ENCODE measurements at regions not wholly inside any gene's neighbourhood (a gene's known extent, or its start where the extent isn't known, plus 50 kb on each side); places are given as distances from the start of the nearest gene placed in this dataset.

- no peaks in the 10 kb centered on the region for H3K27me3 ChIP-seq (replicated peaks in 1 of 4; ENCODE audit: control insufficient read depth in 3 of 4, extremely low read depth in 1 of 4, insufficient read depth in 3 of 4, low read length in 3 of 4)
- H3K4me3 ChIP-seq (ENCODE audit: extremely low read depth in 1 of 4, insufficient read depth in 2 of 4, low read depth in 3 of 4, low read length in 4 of 4) = no peak overlapping the region
- H3K4me1 ChIP-seq (replicated peaks in 1 of 4; ENCODE audit: control insufficient read depth in 3 of 4, insufficient read depth in 4 of 4, low read length in 3 of 4) = no peaks in the 10 kb centered on the region
- H3K4ac ChIP-seq (replicated peaks; ENCODE audit: insufficient read length, low read depth, low read length) = no peak overlapping the region
- ChIA-PET POLR2A (ENCODE audit: partially characterized antibody) (no interaction called here), CTCF (ENCODE audit: partially characterized antibody) (no interaction called here)
- H3K14ac ChIP-seq (ENCODE audit: insufficient read length) = no peak overlapping the region
- no peak for DNase-seq (ENCODE audit: low read depth in 1 of 2, low spot score in 2 of 2)
- 73% methylated on average over 3 of the region's 3 CpGs; no CpG with 5 or more reads in 1 of the 2 experiments for WGBS, 2 experiments (ENCODE audit: extremely low coverage in 1 of 2, insufficient coverage in 1 of 2, insufficient read length in 1 of 2, insufficient replicate concordance in 2 of 2, low coverage in 1 of 2, low lambda C conversion rate in 2 of 2, missing lambda C conversion rate in 1 of 2)
- no peak overlapping the region for H3K56ac ChIP-seq (replicated peaks; ENCODE audit: insufficient read length, low read depth, low read length)
- no peak overlapping the region for H3K23ac ChIP-seq (ENCODE audit: insufficient read length)
- no peaks in the 10 kb centered on the region for H3K23me2 ChIP-seq (ENCODE audit: low read depth, low read length)
- H2BK5ac ChIP-seq (ENCODE audit: low read depth, low read length) = no peak overlapping the region
- H3K18ac ChIP-seq (ENCODE audit: extremely low read depth, low read length) = no peak overlapping the region
- H3K36me3 ChIP-seq (ENCODE audit: control insufficient read depth in 2 of 4, insufficient read depth in 4 of 4, low read length in 3 of 4) = no peaks in the 10 kb centered on the region
- no peak for TF ChIP-seq TEAD4 (IDR thresholded peaks at IDR 0.05; ENCODE audit: low read depth, low read length)
- TF ChIP-seq MAX (IDR thresholded peaks at IDR 0.05) = no peak
- TF ChIP-seq JUN (IDR thresholded peaks at IDR 0.05; ENCODE audit: low read depth, low read length) = no peak
- TF ChIP-seq SP1 (IDR thresholded peaks at IDR 0.05; ENCODE audit: low read depth, low read length) = no peak
- TF ChIP-seq ZNF274 (IDR thresholded peaks at IDR 0.05; ENCODE audit: borderline replicate concordance, extremely low read depth, low read length) = no peak
- TF ChIP-seq TBP (IDR thresholded peaks at IDR 0.05; ENCODE audit: low read depth, low read length) = no peak
- no peak overlapping the region for H3K4me2 ChIP-seq (ENCODE audit: insufficient read depth in 1 of 2, low read depth in 2 of 2, low read length in 2 of 2)
- H3K79me1 ChIP-seq (ENCODE audit: low read depth, low read length) = no peaks in the 10 kb centered on the region
- H2AK5ac ChIP-seq (ENCODE audit: low read depth, low read length) = no peak overlapping the region
- no peak overlapping the region for H2BK12ac ChIP-seq (ENCODE audit: low read depth, low read length)
- no peak overlapping the region for H2BK15ac ChIP-seq (ENCODE audit: low read length)
- H4K91ac ChIP-seq (replicated peaks; ENCODE audit: insufficient read length, low read length) = no peak overlapping the region
- no peak overlapping the region for H4K5ac ChIP-seq (ENCODE audit: insufficient read length, low read depth, low read length)
- no peaks in the 10 kb centered on the region for H3K79me2 ChIP-seq (ENCODE audit: control insufficient read depth in 1 of 2, insufficient read depth in 2 of 2, low read length in 2 of 2)
- H4K8ac ChIP-seq (ENCODE audit: extremely low read depth, insufficient read depth, low read length) = no peak overlapping the region
- H2BK120ac ChIP-seq (replicated peaks; ENCODE audit: low read depth, low read length) = no peak overlapping the region
- peaks cover 0 to 2% of the 10 kb centered on the region in 2 experiments; a peak in 1 of 4 replicates for H3K9me3 ChIP-seq (ENCODE audit: insufficient read depth in 2 of 2, low read depth in 1 of 2, low read length in 1 of 2)
- no peak overlapping the region for H3K27ac ChIP-seq (ENCODE audit: low read depth, low read length)
- no peak overlapping the region for H3K9ac ChIP-seq (replicated peaks in 1 of 4; ENCODE audit: extremely low read depth in 1 of 4, low read depth in 3 of 4, low read length in 3 of 4)
- no peak overlapping the region for H2BK20ac ChIP-seq (ENCODE audit: low read length)
- no peak for FAIRE-seq
- no peaks in the 10 kb centered on the region for H4K20me1 ChIP-seq (replicated peaks in 1 of 2; ENCODE audit: control insufficient read depth in 1 of 2, insufficient read depth in 2 of 2, low read length in 2 of 2)
- no peak overlapping the region for H2AFZ ChIP-seq (ENCODE audit: low read length)
These were observed 285.1 kb downstream of the TMEM114 start for GRCh38 chr16:8305201-8305600.
